Ovary (tissue), 7 donors: ENCODE measurements at regions not wholly inside any gene's neighbourhood (a gene's known extent, or its start where the extent isn't known, plus 50 kb on each side); places are given as distances from the start of the nearest gene placed in this dataset.

Experiments used
- DNase-seq, 5 donors: peaks; one replicate each; pipeline ENCODE4 v3.0.0-alpha.2; 2019 to 2020
- H3K27ac ChIP-seq, 2 donors: fragments of 200-600 bp; one replicate each; pipeline versions ENCODE4 v1.5.1 to v1.8.0; 2019 to 2022
- H3K27me3 ChIP-seq: fragments of 200-600 bp; one replicate; pipeline ENCODE4 v1.8.0; 2022
- H3K36me3 ChIP-seq: fragments of 200-600 bp; sonication (generic); one replicate; pipeline ENCODE4 v1.5.1; 2019
- H3K4me1 ChIP-seq: one replicate; pipeline ENCODE4 v1.8.1; 2013; ENCODE audit warnings: mild to moderate bottlenecking, moderate library complexity; ENCODE audit not compliant: insufficient read depth
- H3K4me3 ChIP-seq: fragments of 200-600 bp; sonication (generic); one replicate; pipeline ENCODE4 v1.5.1; 2017
- H3K9me3 ChIP-seq, 2 donors: fragments of 200-600 bp in 1 of 2; sonication (generic) in 1 of 2; one replicate each; pipeline versions ENCODE4 v1.5.1 to v1.8.1; 2013 to 2019; ENCODE audit warnings: mild to moderate bottlenecking in 1 of 2, moderate library complexity in 1 of 2
- EP300 ChIP-seq: sonication (generic); formaldehyde crosslinking; IDR thresholded peaks from one replicate; pipeline ENCODE4 v1.6.1; 2017; ENCODE audit warnings: antibody characterized with exemption
- POLR2A ChIP-seq: fragments of 450-650 bp; IDR thresholded peaks from one replicate; pipeline ENCODE4 v1.6.1; 2017; ENCODE audit warnings: antibody characterized with exemption, mild to moderate bottlenecking, moderate library complexity
- WGBS, 3 donors: extraction: QIAGEN DNeasy Blood & Tissue Kit in 1 of 3; methylation state at CpG; one replicate each; pipeline versions ENCODE4 v1.1.5 to v1.1.7; 2013 to 2017; 5-methylcytosine and 5-hydroxymethylcytosine counted together
- intact Hi-C, 4 donors: fragments of 100-400 bp; cut with DNase I; formaldehyde crosslinking; loops; one replicate each; pipeline versions ENCODE4 v1.11.0 to v1.15.1; 2022 to 2023
- TF ChIP-seq, protein P1 (sequence below), 3 donors: fragments of 450-650 bp in 2 of 3; fragments of 200-600 bp in 1 of 3; IDR thresholded peaks; one replicate each; pipeline versions ENCODE4 v1.5.1 to v1.8.0; 2016 to 2022; ENCODE audit warnings: antibody characterized with exemption in 3 of 3, mild to moderate bottlenecking in 1 of 3
- donor health status: DM: no; HTN: no; CAD: no; lungs with moderate emphysema.
- donor health status: DM: no; HTN: no; CAD: no.
- donor health status: Bipolar disorder and iron deficiency.
- donor health status: DM: no; HTN: no; CAD: no.
- donor health status: DM: yes; HTN: yes; CAD: no.

DNA sequence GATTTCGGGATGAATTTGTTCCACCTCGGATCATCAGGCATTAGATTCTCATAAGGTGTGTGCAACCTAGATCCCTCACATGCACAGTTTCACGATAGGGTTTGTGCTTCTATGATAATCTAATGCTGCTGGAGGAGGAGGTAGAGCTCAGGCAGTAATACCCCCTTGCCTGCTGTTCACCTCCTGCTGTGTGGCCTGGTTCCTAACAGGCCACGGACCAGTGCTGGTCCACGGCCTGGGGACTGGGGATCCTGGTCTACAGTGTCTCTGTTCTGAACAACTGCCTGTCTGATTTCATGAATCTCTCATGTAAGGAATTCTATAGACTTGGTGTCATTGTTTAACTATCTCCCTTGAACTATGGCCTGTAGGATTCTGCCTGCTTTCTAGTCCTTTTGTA, 269.9 kb downstream of the SPRY1 start:
- H3K36me3 ChIP-seq, result no peaks in the 10 kb centered on the region
- DNase-seq, result no peak
- TF ChIP-seq EP300 (no peak), POLR2A (no peak)
- TF ChIP-seq, protein P1, sequence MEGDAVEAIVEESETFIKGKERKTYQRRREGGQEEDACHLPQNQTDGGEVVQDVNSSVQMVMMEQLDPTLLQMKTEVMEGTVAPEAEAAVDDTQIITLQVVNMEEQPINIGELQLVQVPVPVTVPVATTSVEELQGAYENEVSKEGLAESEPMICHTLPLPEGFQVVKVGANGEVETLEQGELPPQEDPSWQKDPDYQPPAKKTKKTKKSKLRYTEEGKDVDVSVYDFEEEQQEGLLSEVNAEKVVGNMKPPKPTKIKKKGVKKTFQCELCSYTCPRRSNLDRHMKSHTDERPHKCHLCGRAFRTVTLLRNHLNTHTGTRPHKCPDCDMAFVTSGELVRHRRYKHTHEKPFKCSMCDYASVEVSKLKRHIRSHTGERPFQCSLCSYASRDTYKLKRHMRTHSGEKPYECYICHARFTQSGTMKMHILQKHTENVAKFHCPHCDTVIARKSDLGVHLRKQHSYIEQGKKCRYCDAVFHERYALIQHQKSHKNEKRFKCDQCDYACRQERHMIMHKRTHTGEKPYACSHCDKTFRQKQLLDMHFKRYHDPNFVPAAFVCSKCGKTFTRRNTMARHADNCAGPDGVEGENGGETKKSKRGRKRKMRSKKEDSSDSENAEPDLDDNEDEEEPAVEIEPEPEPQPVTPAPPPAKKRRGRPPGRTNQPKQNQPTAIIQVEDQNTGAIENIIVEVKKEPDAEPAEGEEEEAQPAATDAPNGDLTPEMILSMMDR (IDR thresholded peaks at IDR 0.05), result no peak
- no peaks in the 10 kb centered on the region for H3K27me3 ChIP-seq
- intact Hi-C loops, result no loop called here
- H3K4me1 ChIP-seq, result no peaks in the 10 kb centered on the region
- H3K4me3 ChIP-seq, result no peak overlapping the region
- WGBS, 3 donors, result 94 to 97% (median 96%) methylated on average over 5 of the region's 5 CpGs
- no peak overlapping the region for H3K27ac ChIP-seq
- H3K9me3 ChIP-seq, result no peaks in the 10 kb centered on the region

DNA sequence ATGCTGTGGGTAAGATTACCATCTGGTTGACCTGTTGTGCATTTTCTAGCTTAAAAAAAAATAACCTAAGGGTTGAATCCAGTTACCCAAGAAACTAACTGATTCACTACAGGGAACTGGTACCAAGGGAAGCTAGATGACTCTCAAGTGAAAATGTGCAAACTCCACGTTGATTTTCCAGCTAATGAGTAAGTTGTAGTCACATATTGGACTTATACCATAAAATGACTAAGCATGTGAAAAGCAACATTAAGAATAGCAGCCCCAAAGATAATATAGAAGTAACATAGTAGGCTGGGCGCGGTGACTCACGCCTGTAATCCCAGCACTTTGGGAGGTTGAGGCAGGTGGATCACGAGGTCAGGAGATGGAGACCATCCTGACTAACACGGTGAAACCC, 270.9 kb downstream of the SPRY1 start:
- 95 to 97% (median 96%) methylated on average over 6 of the region's 6 CpGs for WGBS, 3 donors
- intact Hi-C loops, result no loop called here

DNA sequence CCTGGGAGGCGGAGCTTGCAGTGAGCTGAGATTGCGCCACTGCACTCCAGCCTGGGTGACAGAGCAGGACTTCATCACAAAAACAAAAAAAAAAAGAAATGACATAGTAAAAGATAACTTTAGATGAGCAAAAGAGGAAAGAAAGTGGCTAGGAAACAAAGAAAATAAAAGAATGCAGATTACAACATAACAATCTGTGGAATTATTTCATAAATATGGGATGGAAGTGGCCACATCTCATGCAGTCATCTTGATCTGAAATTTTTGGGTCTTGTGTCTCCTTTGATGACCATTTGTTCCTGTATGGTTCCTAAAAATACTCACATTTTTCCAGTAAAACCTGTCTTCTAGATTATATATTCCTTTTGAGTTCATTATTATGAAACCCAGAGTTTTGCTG, 271.4 kb downstream of the SPRY1 start:
- TF ChIP-seq POLR2A (no peak), EP300 (no peak)
- TF ChIP-seq, protein P1 (IDR thresholded peaks at IDR 0.05), result no peak
- intact Hi-C loops, result no loop called here
- 94 to 98% (median 97%) methylated on average over 2 of the region's 2 CpGs for WGBS, 3 donors
- Histone ChIP-seq H3K4me1 (no peaks in the 10 kb centered on the region), H3K36me3 (no peaks in the 10 kb centered on the region), H3K9me3 (no peaks in the 10 kb centered on the region), H3K27ac (no peak overlapping the region), H3K27me3 (no peaks in the 10 kb centered on the region), H3K4me3 (no peak overlapping the region)
- DNase-seq, result no peak

More for the DNA sequence above, 270.9 kb downstream of the SPRY1 start:
- TF ChIP-seq, protein P1 (IDR thresholded peaks at IDR 0.05), result no peak
- TF ChIP-seq POLR2A, result no peak
- TF ChIP-seq EP300, result no peak
- no peak overlapping the region for H3K4me3 ChIP-seq
- DNase-seq, result no peak
- H3K4me1 ChIP-seq, result no peaks in the 10 kb centered on the region
- H3K27ac ChIP-seq, result no peak overlapping the region
- no peaks in the 10 kb centered on the region for H3K27me3 ChIP-seq
- H3K36me3 ChIP-seq, result no peaks in the 10 kb centered on the region
- no peaks in the 10 kb centered on the region for H3K9me3 ChIP-seq

DNA sequence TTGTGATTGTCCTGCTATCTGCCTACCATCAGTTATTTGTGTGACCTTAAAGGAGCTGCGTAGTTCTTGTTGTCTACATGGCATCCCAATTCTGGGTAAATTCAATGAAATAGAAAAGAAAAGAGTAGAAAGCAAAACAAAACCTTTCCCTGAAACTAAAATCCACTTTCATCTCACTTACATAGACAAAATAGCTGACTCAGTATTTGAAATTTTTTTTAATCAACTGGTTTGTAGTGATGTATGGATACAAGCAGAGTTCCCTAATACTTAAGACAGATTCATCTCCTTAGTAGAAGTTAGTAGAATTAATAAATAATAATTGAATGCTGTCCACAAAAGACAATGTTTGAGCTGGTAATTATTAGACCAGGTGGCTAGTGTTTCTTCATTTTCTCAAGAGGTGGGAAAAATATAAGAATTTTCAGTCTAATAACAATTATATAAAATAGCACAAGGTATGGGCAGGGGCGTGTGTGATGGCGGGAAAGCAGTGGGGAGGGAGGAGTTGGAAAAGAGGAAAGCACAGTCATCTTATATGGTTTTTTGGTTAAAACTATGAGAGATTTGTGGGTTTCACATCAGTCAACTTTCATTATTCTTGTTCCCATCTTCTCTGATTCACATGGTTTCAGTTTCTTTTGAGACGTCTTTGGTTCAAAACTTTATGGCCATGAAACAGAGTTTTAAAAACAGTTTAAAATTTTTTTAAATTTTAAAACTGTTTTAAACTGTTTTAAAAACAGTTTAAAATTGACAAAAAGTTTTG, 275.2 kb downstream of the SPRY1 start:
- DNase-seq, result no peak
- Histone ChIP-seq H3K36me3 (no peaks in the 10 kb centered on the region), H3K27me3 (no peaks in the 10 kb centered on the region), H3K4me1 (no peaks in the 10 kb centered on the region), H3K9me3 (no peaks in the 10 kb centered on the region), H3K4me3 (no peak overlapping the region), H3K27ac (no peak overlapping the region)
- intact Hi-C loops, result no loop called here
- TF ChIP-seq EP300 (no peak), POLR2A (no peak)
- TF ChIP-seq, protein P1 (IDR thresholded peaks at IDR 0.05), result no peak
- WGBS, 3 donors, result 83 to 88% (median 86%) methylated on average over 4 of the region's 4 CpGs
